ENCODE measurements at regions not wholly inside any gene's neighbourhood (a gene's known extent, or its start where the extent isn't known, plus 50 kb on each side); places are given as distances from the start of the nearest gene placed in this dataset.

- Histone ChIP-seq H3K9me3 (0 out of 2 replicates have a peak, but pooled peaks cover 4% of the 10 kb centered on the region), H3K36me3 (ENCODE audit: control insufficient read depth, insufficient read depth, low read length) (no peaks in the 10 kb centered on the region), H3K4me1 (peaks cover 8% of the 10 kb centered on the region; the same call in 1 of the 2 replicates), H3K27me3 (replicated peaks; ENCODE audit: control insufficient read depth, insufficient read depth, low read length) (no peaks in the 10 kb centered on the region), H3K4me3 (ENCODE audit: low read depth, low read length) (no peak overlapping the region)
- H3K27ac Mint-ChIP-seq (ENCODE audit: unreplicated experiment): no peak overlapping the region
- intact Hi-C loops (cut with micrococcal nuclease; ENCODE audit: unreplicated experiment): no loop called here
- BruUV-seq (replicated peaks): no TSS peak
- no peak for TF ChIP-seq CTCF (IDR thresholded peaks at IDR 0.05; ENCODE audit: insufficient read depth in 1 of 2, low read depth in 1 of 2, low read length in 1 of 2, severe bottlenecking in 1 of 2, unreplicated experiment in 1 of 2)
- H3K4me1 Mint-ChIP-seq (ENCODE audit: low read depth, unreplicated experiment): no peaks in the 10 kb centered on the region
- H3K9me3 Mint-ChIP-seq (ENCODE audit: unreplicated experiment): no peaks in the 10 kb centered on the region
- DNase-seq: no peak
- POLR2A ChIA-PET: no interaction called here
- H3K36me3 Mint-ChIP-seq (ENCODE audit: insufficient read depth, unreplicated experiment): no peaks in the 10 kb centered on the region
- peaks cover 3% of the 10 kb centered on the region for H3K27me3 Mint-ChIP-seq (ENCODE audit: insufficient read depth, unreplicated experiment)
- H3K4me3 Mint-ChIP-seq (ENCODE audit: unreplicated experiment): no peak overlapping the region
- CTCF ChIA-PET: no interaction called here
These were observed 122.7 kb upstream of the ADCY1 start for GRCh38 chr7:45451342-45452035.

- DNase-seq: no peak
- no peaks in the 10 kb centered on the region for H3K4me1 Mint-ChIP-seq (ENCODE audit: low read depth, unreplicated experiment)
- ChIA-PET CTCF (interaction anchor here (0.7 kb wide), 1 partner anchor 762 kb away, joined by 5 read pairs; no protein-coding TSS in a partner anchor), POLR2A (no interaction called here)
- H3K36me3 ChIP-seq (ENCODE audit: control insufficient read depth, insufficient read depth, low read length): no peaks in the 10 kb centered on the region
- no TSS peak for BruUV-seq (replicated peaks)
- H3K9me3 Mint-ChIP-seq (ENCODE audit: unreplicated experiment): no peaks in the 10 kb centered on the region
- no peak overlapping the region for H3K4me3 ChIP-seq (ENCODE audit: low read depth, low read length)
- intact Hi-C loops (cut with micrococcal nuclease; ENCODE audit: unreplicated experiment): no loop called here
- 0 out of 2 replicates have a peak, but pooled peaks cover 4% of the 10 kb centered on the region for H3K9me3 ChIP-seq
- peaks cover 3% of the 10 kb centered on the region for H3K27me3 Mint-ChIP-seq (ENCODE audit: insufficient read depth, unreplicated experiment)
- H3K36me3 Mint-ChIP-seq (ENCODE audit: insufficient read depth, unreplicated experiment): no peaks in the 10 kb centered on the region
- no peak overlapping the region for H3K4me3 Mint-ChIP-seq (ENCODE audit: unreplicated experiment)
- H3K27ac Mint-ChIP-seq (ENCODE audit: unreplicated experiment): no peak overlapping the region
- no peaks in the 10 kb centered on the region for H3K27me3 ChIP-seq (replicated peaks; ENCODE audit: control insufficient read depth, insufficient read depth, low read length)
- no peak for TF ChIP-seq CTCF (IDR thresholded peaks at IDR 0.05; ENCODE audit: insufficient read depth in 1 of 2, low read depth in 1 of 2, low read length in 1 of 2, severe bottlenecking in 1 of 2, unreplicated experiment in 1 of 2)
- H3K4me1 ChIP-seq: peaks cover 8% of the 10 kb centered on the region; the same call in 1 of the 2 replicates
These were observed 119.4 kb upstream of the ADCY1 start for GRCh38 chr7:45454771-45455170.

- Histone ChIP-seq H3K27me3 (replicated peaks; ENCODE audit: control insufficient read depth, insufficient read depth, low read length) (no peaks in the 10 kb centered on the region), H3K4me1 (peaks cover 8% of the 10 kb centered on the region; the same call in 1 of the 2 replicates), H3K4me3 (ENCODE audit: low read depth, low read length) (no peak overlapping the region), H3K36me3 (ENCODE audit: control insufficient read depth, insufficient read depth, low read length) (no peaks in the 10 kb centered on the region), H3K9me3 (0 out of 2 replicates have a peak, but pooled peaks cover 4% of the 10 kb centered on the region)
- no TSS peak for BruUV-seq (replicated peaks)
- ChIA-PET CTCF (no interaction called here), POLR2A (no interaction called here)
- no peak overlapping the region for H3K27ac Mint-ChIP-seq (ENCODE audit: unreplicated experiment)
- H3K4me1 Mint-ChIP-seq (ENCODE audit: low read depth, unreplicated experiment): no peaks in the 10 kb centered on the region
- TF ChIP-seq CTCF (IDR thresholded peaks at IDR 0.05; ENCODE audit: insufficient read depth in 1 of 2, low read depth in 1 of 2, low read length in 1 of 2, severe bottlenecking in 1 of 2, unreplicated experiment in 1 of 2): no peak
- H3K36me3 Mint-ChIP-seq (ENCODE audit: insufficient read depth, unreplicated experiment): no peaks in the 10 kb centered on the region
- H3K27me3 Mint-ChIP-seq (ENCODE audit: insufficient read depth, unreplicated experiment): peaks cover 3% of the 10 kb centered on the region
- no peak for DNase-seq
- no peaks in the 10 kb centered on the region for H3K9me3 Mint-ChIP-seq (ENCODE audit: unreplicated experiment)
- no peak overlapping the region for H3K4me3 Mint-ChIP-seq (ENCODE audit: unreplicated experiment)
- intact Hi-C loops (cut with micrococcal nuclease; ENCODE audit: unreplicated experiment): no loop called here
These were observed 118.5 kb upstream of the ADCY1 start for GRCh38 chr7:45455662-45456061.

Measured in Caco-2 (cell line).